GM19463 (cell line): ENCODE measurements at regions not wholly inside any gene's neighbourhood (a gene's known extent, or its start where the extent isn't known, plus 50 kb on each side); places are given as distances from the start of the nearest gene placed in this dataset.
A peak's percentile ranks its signal among the peaks of the same experiment; 100 is the strongest.
"Not testable (repeated sequence)": the region's sequence is repeated elsewhere in the genome, so short reads cannot be mapped to it uniquely, and the experiment has no call there.

Experiments
- ATAC-seq: cut with Tn5 transposase; IDR thresholded peaks from one replicate; pipeline ENCODE4 v1.9.1; 2021; ENCODE audit warnings: mild to moderate bottlenecking, moderate library complexity; ENCODE audit not compliant: unreplicated experiment

GRCh38 chr14:53748691-53749090, 207.9 kb downstream of the BMP4 start:
- no peak for ATAC-seq

- ATAC-seq, result no peak
Observed at GRCh38 chr14:53744857-53745256, 211.8 kb downstream of the BMP4 start.

GRCh38 chr14:53743371-53743770, 213.3 kb downstream of the BMP4 start:
- no peak for ATAC-seq

GRCh38 chr14:53742233-53742620, 214.4 kb downstream of the BMP4 start:
- ATAC-seq, result no peak

DNA sequence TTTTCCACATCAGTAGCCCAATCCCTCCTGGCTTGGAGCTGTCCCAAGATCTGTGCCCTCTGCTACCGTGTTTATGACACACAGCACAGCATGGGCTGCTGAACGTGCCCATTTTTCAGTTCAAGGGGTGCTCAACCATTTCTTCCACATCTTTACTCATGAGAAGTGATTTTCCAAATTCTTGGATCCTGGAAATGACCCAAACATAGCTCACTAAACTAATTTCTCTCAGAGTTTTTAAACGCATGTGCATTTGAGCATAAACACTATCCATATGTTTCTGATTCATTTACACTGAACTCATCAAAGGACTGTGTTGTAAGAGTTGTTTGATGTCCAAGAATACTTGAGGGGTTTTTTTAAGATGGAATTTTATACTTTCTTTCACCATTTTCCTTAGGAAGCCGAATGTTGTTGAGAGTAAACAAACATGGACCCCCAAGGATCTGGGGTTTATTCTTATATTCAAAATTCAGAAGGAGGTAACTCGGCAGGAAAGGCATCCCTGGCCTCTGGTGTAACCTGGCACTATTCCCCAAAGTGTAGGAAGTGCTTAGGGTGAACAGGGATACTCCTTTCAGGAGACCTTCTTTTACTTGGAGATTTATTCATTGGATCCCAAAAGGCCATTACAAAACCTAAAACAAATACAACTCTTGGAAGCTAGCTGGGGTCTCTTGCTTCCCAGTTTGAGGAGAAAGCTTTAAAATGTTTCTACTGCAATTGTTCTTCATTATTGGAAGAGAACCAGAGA, 215.0 kb downstream of the BMP4 start:
- no peak for ATAC-seq

GRCh38 chr14:53740570-53740969, 216.1 kb downstream of the BMP4 start:
- no peak for ATAC-seq

DNA sequence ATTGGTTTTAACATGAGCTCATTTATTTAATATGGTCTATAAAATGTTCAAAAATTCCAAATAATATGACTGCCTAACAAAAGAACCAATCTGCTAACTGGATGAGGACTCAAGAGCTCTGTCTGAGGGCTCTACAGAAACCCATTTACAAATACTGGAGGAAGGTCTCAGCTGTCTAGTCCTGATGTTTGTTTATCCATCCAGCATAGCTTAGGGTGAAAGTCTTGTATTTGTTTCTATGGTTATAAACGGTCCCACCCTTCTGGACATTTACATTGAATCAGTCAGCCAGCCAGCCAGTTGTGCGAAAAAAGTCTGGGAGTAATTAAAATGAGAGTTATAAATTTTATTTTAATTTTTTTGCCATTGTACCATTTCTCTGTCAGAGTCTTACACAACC, 220.7 kb downstream of the BMP4 start:
- ATAC-seq, result no peak

DNA sequence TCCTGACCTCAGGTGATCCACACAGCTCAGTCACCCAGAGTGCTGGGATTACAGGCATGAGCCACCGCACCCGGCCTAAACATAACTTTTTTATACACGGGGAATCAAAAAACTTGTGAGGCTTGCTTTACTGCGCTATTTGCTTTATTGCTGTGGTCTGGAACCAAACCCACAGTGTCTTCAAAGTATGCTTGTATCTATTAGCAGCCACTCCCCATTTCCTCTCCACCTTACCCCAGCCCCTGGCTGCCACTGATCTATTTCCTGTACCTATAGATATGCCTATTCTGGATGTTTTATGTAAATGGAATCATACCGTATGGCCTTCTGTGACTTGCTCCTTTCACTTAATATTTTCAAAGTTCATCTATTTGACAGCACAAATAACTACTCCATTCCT, 233.4 kb downstream of the BMP4 start:
- no peak for ATAC-seq

DNA sequence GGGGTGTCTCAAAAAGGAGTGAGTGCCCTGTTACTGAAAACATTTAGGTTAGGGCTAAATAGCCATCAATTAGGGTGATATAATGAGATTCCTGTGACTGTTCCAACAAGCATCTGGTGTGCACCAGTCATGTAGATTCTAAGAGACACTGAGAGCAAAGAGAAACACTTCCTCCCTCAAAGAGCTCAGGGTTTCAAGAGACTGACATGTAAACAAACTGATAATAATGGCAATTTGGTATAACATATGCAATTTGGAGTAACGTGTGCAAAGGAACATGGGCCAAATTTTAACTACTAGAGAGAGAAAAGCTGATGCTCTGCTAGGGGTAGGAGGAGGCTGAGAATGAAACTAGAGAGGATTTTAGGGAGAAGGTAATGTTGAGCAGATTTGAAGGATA, 237.1 kb downstream of the BMP4 start:
- ATAC-seq, result no peak

DNA sequence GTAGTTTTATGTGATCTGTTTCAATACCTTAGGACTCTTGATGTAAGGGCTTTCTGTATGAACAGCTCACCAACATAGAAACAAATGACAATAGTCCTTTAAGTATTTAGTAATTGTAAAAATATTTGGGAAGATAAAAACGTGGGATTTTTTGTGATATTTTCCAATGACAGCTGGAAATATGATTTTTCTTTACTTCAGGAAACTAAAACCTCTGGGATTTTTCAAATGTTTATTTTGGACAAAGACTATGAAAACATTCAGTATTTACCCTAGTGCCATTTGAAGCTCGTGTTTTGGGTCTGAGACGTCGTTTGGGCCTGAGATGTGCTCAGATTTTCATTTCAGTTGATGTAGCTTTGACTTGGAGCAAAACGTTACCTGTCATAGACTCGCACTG, 240.0 kb downstream of the BMP4 start:
- ATAC-seq, result no peak

- ATAC-seq, result no peak
Observed at GRCh38 chr14:53715193-53715721, 241.4 kb downstream of the BMP4 start.

DNA sequence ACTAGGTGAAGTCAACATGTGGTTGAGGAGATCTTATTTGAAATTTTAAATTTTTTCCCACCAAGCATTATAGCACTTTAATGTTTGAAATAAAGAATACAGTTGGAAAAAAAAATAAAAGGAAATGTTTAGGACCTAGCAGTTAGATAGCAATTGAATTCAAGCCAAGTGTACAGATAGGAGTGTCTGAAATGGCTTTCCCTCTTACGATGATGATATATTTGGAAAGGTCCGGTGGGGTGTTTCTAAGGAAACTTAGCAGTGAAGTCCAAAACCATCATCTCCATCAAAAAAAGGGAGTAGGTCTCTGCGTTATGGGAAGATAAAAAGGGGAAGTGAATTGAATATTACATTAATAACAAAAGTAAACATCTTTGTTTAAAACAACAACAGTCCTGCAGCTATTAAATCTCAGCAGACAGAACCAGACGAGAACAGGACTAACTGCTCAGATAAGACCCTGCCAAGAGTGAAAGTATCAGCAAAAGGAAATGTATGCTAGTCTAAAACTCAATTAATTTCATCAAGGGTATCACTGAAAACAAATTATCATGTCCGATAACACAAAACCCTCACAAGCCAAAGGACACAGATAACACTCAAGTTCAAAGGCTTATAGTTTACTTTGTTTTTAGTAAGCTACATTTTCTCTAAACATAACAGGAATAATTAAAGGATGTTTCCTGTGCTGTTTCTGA, 242.0 kb downstream of the BMP4 start:
- no peak for ATAC-seq

DNA sequence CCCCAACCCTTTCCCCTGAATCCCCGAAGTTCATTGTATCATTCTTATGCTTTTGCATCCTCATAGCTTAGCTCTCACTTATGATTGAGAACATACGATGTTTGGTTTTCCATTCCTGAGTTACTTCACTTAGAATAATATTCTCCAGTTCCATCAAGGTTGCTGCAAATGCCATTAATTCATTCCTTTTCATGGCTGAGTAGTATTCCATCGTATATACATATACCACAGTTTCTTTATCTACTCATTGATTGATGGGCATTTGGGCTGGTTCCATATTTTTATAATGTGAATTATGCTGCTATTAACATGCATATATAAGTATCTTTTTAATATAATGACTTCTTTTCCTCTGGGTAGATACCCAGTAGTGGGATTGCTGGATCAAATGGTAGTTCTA, 243.7 kb downstream of the BMP4 start:
- not testable (repeated sequence) for ATAC-seq

DNA sequence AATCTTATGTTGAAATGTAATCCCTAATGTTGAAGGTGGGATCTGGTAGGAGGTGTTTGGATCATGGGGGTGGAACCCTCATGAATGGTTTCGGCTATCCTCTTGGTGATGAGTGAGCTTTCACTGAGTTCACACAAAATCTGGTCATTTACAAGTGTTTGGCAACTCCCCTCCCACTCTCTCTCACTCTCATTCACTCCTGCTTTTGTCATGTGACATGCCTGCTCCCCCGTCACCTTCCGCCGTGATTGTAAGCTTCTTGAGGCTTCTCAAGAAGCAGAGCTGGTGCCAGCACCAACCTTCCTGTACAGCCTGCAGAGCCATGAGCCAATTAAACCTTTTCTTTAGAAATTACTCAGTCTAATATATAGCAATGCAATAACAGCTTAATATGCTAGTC, 245.4 kb downstream of the BMP4 start:
- no peak for ATAC-seq

DNA sequence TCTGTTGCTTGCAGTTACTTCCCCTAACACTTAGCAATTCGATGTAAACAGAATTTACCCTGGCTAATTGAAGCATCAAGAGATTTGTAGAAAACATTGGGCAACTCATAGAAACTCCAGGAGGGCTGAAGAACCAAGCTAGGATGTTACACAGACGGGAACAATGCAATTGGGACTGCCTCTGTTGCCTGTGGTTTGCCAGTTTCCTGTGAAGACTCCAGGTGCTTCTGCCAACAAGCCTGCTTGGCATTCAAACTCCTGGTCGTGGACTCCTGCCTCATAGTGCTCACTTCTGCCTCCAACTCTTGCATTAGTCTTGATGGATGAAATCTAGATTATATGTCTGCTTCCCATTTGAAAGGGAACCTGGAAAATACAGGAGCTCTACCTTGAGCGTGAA, 246.0 kb downstream of the BMP4 start:
- no peak for ATAC-seq

DNA sequence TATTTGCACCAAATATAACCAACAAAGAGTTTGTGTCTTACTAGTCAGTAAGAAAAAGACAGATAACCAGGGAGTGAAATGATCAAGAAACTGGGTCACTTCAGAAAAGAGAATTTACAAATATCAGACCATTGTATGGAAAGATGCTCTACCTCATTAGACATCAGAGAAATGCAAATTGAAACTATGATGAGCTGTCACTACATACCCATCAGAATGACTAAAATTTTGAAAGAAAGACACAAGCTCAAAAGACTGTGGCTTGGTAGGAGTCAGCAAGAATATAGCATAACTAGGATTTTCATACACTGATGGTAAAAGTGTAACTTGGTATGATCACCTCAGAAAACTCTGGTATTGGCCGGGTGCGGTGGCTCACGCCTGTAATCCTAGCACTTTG, 247.2 kb downstream of the BMP4 start:
- ATAC-seq, result no peak

- no peak for ATAC-seq
Observed at GRCh38 chr14:53703457-53703856, 253.2 kb downstream of the BMP4 start.

DNA sequence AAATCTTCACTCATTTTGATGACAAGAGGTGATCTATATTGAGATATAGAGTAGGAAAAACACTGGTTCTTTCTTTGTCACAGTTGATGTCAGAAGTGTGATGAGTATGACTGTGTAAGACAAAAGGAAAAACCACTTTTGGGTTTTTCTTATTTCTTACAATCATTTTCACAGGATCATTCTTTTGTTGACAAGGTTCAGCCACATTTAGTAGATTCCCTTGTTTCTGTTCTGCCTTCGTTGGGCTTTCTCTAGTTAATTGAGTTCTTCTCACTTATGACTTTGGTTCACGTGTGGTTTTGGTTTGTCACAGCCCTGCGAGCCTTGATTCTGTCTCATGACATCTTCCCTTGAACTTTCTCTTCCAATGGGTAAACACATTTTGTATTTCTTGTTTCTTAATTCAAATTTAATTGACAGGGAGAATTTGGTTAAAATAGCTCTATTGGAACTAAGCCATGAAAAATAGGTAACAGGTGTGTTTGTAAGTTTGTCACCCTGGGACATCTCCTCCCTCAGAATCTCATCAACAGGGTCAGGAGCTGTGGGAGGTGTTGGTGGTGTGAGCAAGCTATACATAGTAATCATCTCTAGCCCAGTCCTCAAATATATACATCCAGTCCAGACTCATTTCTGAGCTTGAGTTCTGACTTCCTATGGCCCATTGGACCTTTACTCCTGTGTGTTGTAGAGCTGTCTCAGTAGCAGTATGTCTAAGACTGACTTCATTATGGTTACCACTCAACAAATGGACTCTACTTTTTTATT, 255.3 kb downstream of the BMP4 start:
- ATAC-seq, result peak; percentile 71

GRCh38 chr14:53696217-53696965, 260.2 kb downstream of the BMP4 start:
- ATAC-seq, result no peak

- ATAC-seq, result no peak
Observed at GRCh38 chr14:53695692-53696214, 260.9 kb downstream of the BMP4 start.

GRCh38 chr14:53692885-53693284, 263.7 kb downstream of the BMP4 start:
- no peak for ATAC-seq
